Activated CD4-positive, alpha-beta T cell treated with anti-CD3 and anti-CD28 coated beads, Interleukin-2, Interleukin-6, amounts not matched to agents 100 ng/mL and 50 ng/mL, durations not matched to agents 16 hours and 8 hours (primary cell): ENCODE measurements at regions not wholly inside any gene's neighbourhood (a gene's known extent, or its start where the extent isn't known, plus 50 kb on each side); places are given as distances from the start of the nearest gene placed in this dataset.
"Not testable (repeated sequence)": the region's sequence is repeated elsewhere in the genome, so short reads cannot be mapped to it uniquely, and the experiment has no call there.

Experiments
- DNase-seq: peaks from one replicate; pipeline ENCODE4 v3.0.0-alpha.2; 2020

GRCh38 chr6:16947375-16948015, 154.4 kb upstream of the STMND1 start:
- no peak for DNase-seq

GRCh38 chr6:16944596-16944995, 157.3 kb upstream of the STMND1 start:
- no peak for DNase-seq

DNA sequence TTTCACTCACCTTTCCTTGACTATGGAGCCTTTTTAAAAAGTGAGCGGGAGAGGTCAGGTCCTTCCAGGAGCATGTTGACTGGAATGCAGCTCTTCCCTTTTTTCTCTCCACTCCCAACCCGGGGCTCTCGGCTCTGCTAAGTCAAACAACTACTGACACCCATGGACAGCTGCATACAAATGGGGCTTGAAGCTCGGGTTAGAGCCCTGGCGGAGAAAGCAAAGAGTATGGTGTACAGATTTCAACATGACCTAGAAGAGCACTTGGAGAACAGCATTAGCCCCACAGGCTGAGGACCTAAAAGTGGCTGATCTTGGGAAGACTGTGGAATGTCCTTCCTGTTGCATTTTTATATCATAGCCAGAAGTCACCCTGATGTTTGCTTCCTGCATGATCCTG, 162.0 kb upstream of the STMND1 start:
- DNase-seq, result no peak

DNA sequence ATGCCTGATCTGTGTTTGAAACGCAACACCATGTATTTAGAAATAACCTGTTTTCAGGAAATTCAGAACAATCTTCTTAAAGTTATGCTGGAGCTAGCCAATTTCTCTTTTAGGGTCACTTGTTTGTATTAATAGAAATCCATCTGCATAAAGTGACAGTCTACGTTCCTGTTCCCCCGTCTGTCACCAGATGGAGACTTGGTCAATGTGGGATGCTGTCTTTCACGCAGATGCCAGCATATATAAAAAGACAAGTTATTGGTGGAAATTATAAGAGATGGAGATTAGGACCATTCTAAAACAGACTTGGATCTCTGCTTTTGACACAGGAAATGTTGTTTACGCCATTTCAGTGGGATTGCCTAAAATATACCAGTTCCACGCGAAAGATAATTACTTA, 162.5 kb upstream of the STMND1 start:
- DNase-seq, result no peak

GRCh38 chr6:16936893-16937292, 165.0 kb upstream of the STMND1 start:
- no peak for DNase-seq

DNA sequence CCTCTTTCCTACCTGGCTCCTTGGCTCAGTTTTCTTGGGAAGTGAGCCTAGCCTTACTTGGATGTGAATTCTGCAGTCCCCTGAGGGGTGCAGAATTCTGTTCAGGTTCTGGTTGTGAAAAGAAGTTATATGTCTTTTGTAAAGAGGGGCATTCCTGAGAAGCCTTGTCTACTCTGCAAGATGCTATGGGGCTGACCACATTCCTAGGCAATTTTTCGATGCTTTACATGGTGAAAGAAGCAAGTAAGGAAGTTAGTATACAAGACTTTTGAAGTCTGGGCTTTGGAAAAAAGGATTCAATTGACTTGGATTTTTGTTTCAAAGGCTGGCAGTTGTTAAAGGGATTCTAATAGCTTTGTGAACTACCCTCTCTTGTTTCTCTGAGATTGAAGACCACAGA, 167.9 kb upstream of the STMND1 start:
- DNase-seq, result no peak

- peak; percentile 2 for DNase-seq
These were observed 168.3 kb upstream of the STMND1 start for GRCh38 chr6:16933532-16933931.

DNA sequence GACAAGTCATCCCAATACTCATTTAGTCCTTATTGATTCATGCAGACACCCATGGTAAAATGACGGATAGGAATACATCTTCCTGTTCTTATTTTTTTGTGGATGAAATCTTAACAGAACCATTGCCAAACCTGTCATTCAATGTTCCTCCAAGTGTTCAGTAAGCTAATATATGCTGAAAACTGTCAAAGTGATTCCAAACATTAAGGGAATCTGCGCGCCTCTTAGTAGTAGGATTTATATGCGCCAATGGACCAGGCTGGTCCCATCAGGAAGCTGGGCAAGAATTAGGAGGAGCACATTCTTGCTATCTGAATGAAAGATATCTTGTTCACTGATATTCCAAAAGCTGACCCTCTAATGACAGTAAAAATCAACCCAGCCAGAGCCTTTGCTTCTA, 168.9 kb upstream of the STMND1 start:
- no peak for DNase-seq

DNA sequence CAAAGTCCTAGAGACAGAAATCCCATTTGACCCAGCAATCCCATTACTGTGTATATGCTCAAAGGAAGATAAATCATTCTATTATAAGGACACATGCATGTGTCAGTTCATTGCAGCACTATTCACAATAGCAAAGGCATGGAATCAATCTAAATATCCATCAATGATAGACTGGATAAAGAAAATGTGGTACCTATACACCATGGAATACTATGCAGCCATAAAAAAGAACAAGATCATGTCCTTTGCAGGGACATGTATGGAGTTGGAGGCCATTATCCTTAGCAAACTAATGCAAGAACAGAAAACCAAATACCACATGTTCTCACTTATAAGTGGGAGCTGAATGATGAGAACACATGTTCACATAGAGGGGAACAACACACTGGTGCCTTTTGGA, 169.8 kb upstream of the ATXN1 start:
- not testable (repeated sequence) for DNase-seq

DNA sequence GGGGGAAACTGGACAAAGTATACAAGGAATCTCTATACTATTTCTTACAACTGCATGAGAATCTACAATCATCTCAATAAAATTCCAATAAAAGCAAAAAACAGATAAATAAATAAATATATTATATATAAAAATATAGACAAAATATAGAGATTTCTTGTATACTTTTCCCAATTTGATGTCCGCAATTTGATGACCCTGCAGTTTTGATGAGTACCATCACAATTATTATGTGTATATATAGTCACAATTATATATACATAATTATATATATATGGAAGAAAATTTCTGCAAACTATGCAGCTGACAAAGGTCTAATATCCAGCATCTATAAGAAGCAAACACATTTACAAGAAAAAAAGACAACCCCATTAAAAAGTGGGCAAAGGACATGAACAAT, 169.2 kb upstream of the ATXN1 start:
- no peak for DNase-seq

GRCh38 chr6:16929809-16930208, 168.5 kb upstream of the ATXN1 start:
- DNase-seq, result no peak

- no peak for DNase-seq
These were observed 167.1 kb upstream of the ATXN1 start for GRCh38 chr6:16928387-16928786.

GRCh38 chr6:16927205-16927604, 165.9 kb upstream of the ATXN1 start:
- DNase-seq, result no peak

DNA sequence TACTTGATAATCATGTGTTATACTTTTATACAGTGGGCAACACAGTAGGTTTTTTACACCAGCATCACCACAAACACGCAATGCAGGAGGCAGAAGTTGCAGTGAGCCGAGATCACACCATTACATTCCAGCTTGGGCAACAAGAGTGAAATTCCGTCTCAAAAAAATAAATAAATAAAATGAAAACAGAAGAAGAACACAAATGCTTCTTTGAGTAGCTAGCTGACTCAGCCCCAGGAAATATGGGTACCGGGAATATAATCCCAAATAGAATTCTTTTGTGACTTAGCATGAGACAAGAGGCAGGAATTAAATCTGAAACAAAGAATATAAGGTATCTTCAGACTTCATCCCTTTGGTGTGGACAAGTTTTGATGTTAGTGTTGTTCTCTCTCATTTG, 164.2 kb upstream of the ATXN1 start:
- no peak for DNase-seq

GRCh38 chr6:16922282-16922681, 161.0 kb upstream of the ATXN1 start:
- no peak for DNase-seq

- DNase-seq, result no peak
These were observed 160.3 kb upstream of the ATXN1 start for GRCh38 chr6:16921399-16922110.

GRCh38 chr6:16918586-16918985, 157.3 kb upstream of the ATXN1 start:
- DNase-seq, result no peak

DNA sequence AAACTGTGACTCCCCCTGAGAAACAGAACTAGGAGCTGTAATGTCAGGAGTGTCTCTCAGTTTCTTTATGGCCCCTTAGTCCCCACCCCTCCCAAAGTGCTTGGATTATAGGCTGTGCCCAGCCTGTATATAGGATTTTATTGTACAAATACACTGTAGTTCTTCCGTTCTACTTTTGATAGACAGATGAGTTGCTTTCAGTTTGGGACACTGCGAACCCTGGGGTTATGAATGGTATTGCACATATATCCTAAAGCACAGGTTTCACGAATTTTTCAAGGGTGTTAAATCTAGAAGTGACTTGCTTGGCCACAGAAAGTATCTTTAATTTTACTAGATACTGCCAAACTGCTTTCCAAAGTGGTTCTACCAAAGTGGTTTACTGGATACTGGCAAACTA, 152.9 kb upstream of the ATXN1 start:
- DNase-seq, result no peak

GRCh38 chr6:16912756-16913155, 151.5 kb upstream of the ATXN1 start:
- DNase-seq, result no peak

- no peak for DNase-seq
These were observed 149.8 kb upstream of the ATXN1 start for GRCh38 chr6:16911088-16911487.

- peak; percentile 18 for DNase-seq
These were observed 148.5 kb upstream of the ATXN1 start for GRCh38 chr6:16909658-16910360.

DNA sequence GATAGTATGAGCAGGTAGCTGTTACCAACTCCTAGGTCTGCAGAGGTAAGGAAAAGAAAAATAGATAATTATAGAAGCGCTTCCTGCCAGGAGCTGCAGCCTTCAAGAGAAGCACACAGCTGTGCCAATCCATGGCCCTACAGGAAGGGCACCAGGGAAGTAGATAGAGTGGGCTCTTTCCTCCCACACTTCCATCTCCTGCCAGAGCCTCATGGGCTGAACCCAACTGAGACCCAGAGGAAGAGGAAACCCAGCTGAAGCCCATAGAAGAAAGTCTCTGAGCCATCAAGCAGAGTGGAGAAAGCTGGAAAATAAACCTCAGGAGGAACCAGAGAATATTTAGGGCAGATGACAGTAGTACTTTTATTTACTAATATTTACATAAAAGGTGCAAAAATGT, 146.7 kb upstream of the ATXN1 start:
- no peak for DNase-seq

DNA sequence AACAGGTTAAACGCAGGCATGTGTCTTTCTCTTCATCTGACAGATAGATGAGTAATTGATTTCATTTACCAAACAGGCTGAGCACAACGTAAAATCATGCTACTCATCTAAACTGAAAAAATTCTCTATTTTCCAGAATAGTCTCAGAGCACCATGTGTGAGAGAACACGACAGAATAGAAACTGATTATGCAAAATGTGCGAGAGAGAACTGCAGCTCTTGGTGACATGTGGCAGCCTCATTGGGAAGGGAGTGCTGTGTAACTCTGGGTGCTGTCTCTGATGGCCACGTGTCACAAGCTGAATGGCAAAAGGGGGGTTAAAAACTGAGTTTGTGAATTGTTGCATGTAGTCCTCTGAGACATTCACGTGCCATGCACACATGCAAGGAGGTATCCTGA, 143.7 kb upstream of the ATXN1 start:
- DNase-seq, result no peak

DNA sequence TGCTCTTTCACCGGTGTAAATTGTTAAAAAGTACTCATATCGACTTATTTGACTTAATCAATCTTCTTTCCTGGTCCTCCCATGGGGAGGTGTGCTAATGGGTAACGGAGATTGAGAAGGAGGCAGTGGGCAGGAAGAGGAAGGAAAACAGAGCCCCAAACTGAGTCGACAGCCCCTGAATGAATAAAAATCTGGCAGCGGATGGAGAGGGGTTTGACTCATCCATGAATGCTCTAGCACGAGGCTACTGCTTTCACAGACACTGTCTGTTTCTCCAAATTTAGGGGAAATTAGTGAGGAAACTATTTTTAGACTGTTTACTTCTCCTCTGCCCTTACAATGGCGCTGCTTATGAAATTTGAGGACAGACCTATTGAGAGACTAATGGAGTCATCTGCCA, 142.2 kb upstream of the ATXN1 start:
- no peak for DNase-seq
